Esophagus muscularis mucosa (tissue), 3 donors: ENCODE measurements at regions not wholly inside any gene's neighbourhood (a gene's known extent, or its start where the extent isn't known, plus 50 kb on each side); places are given as distances from the start of the nearest gene placed in this dataset.

Source experiments
- CTCF ChIP-seq, 3 experiments: fragments of 200-600 bp in 2 of 3; fragments of 450-650 bp in 1 of 3; sonication (generic) in 2 of 3; IDR thresholded peaks; one replicate each; pipeline ENCODE4 v1.5.1; 2017 to 2019; ENCODE audit warnings: antibody characterized with exemption in 3 of 3, mild to moderate bottlenecking in 2 of 3, moderate library complexity in 1 of 3
- POLR2AphosphoS5 ChIP-seq, 2 donors: sonication (generic); formaldehyde crosslinking; IDR thresholded peaks; one replicate each; pipeline ENCODE4 v1.6.1; 2017; ENCODE audit warnings: antibody characterized with exemption in 2 of 2

GRCh38 chr6:9943026-9943425 lies 471.8 kb downstream of the TFAP2A start:
- no peak for TF ChIP-seq CTCF (IDR thresholded peaks at IDR 0.05)
- no peak for TF ChIP-seq POLR2AphosphoS5 (IDR thresholded peaks at IDR 0.05)
